Neuronal stem cell (in vitro differentiated cells): ENCODE measurements at regions not wholly inside any gene's neighbourhood (a gene's known extent, or its start where the extent isn't known, plus 50 kb on each side); places are given as distances from the start of the nearest gene placed in this dataset.
A peak's percentile ranks its signal among the peaks of the same experiment; 100 is the strongest.

Experiments
- DNase-seq: peaks from one replicate; pipeline ENCODE4 v3.0.0-alpha.2; 2013; ENCODE audit warnings: low spot score
- H2AFZ ChIP-seq: one replicate; pipeline ENCODE4 v1.6.1; 2013; ENCODE audit warnings: mild to moderate bottlenecking, low read length, inconsistent platforms
- H2AK5ac ChIP-seq: 2 replicates; pipeline ENCODE4 v1.6.1; 2013; ENCODE audit warnings: low read depth, mild to moderate bottlenecking, inconsistent platforms, low read length, moderate library complexity, mixed read lengths
- H2BK120ac ChIP-seq: 2 replicates; pipeline ENCODE4 v1.6.1; 2013; ENCODE audit warnings: low read depth, mild to moderate bottlenecking, inconsistent platforms, low read length, moderate library complexity, mixed read lengths
- H2BK12ac ChIP-seq: one replicate; pipeline ENCODE4 v1.6.1; 2013; ENCODE audit warnings: low read length, inconsistent platforms
- H2BK15ac ChIP-seq: 2 replicates; pipeline ENCODE4 v1.6.1; 2013; ENCODE audit warnings: mild to moderate bottlenecking, low read length, inconsistent platforms, mixed read lengths
- H2BK5ac ChIP-seq: one replicate; pipeline ENCODE4 v1.6.1; 2013; ENCODE audit warnings: inconsistent platforms, mild to moderate bottlenecking, low read length, moderate library complexity
- H3K14ac ChIP-seq: one replicate; pipeline ENCODE4 v1.6.1; 2013; ENCODE audit warnings: low read length, inconsistent platforms
- H3K18ac ChIP-seq: 2 replicates; pipeline ENCODE4 v1.6.1; 2013; ENCODE audit warnings: low read length, inconsistent platforms
- H3K23ac ChIP-seq: 2 replicates; pipeline ENCODE4 v1.6.1; 2013; ENCODE audit warnings: low read depth, mild to moderate bottlenecking, mixed read lengths, low read length, inconsistent platforms; ENCODE audit not compliant: poor library complexity
- H3K27ac ChIP-seq: replicated peaks from 3 replicates; pipeline ENCODE4 v1.5.1; 2013; ENCODE audit warnings: low read length, inconsistent platforms
- H3K27me3 ChIP-seq, 3 experiments: 2 replicates each; pipeline ENCODE4 v1.6.1; 2013; ENCODE audit warnings: low read length in 3 of 3, mild to moderate bottlenecking in 2 of 3, inconsistent platforms in 1 of 3, low read depth in 1 of 3, mixed read lengths in 1 of 3, moderate library complexity in 1 of 3; ENCODE audit not compliant: control insufficient read depth in 3 of 3, insufficient read depth in 3 of 3
- H3K36me3 ChIP-seq, 2 donors: replicated peaks in 1 of 2; 2 replicates each; pipeline ENCODE4 v1.6.1; 2013; ENCODE audit warnings: low read length in 2 of 2; ENCODE audit not compliant: control insufficient read depth in 2 of 2, insufficient read depth in 2 of 2
- H3K4ac ChIP-seq: 2 replicates; pipeline ENCODE4 v1.6.1; 2013; ENCODE audit warnings: inconsistent platforms, mild to moderate bottlenecking, low read length, moderate library complexity
- H3K4me1 ChIP-seq, 2 donors: 1 replicate in 1 of 2; 2 replicates in 1 of 2; pipeline ENCODE4 v1.6.1; 2013; ENCODE audit warnings: low read length in 2 of 2, low read depth in 1 of 2; ENCODE audit not compliant: control insufficient read depth in 2 of 2, insufficient read depth in 1 of 2
- H3K4me2 ChIP-seq: one replicate; pipeline ENCODE4 v1.6.1; 2013; ENCODE audit warnings: mild to moderate bottlenecking, low read length, inconsistent platforms; ENCODE audit not compliant: insufficient read depth, poor library complexity, severe bottlenecking
- H3K4me3 ChIP-seq, 2 donors: 2 replicates each; pipeline ENCODE4 v1.5.1; 2013; ENCODE audit warnings: low read length in 2 of 2, mild to moderate bottlenecking in 2 of 2, inconsistent platforms in 1 of 2, moderate library complexity in 1 of 2
- H3K79me1 ChIP-seq: one replicate; pipeline ENCODE4 v1.6.1; 2013; ENCODE audit warnings: low read depth, mild to moderate bottlenecking, inconsistent platforms, low read length, moderate library complexity
- H3K9ac ChIP-seq: one replicate; pipeline ENCODE4 v1.6.1; 2013; ENCODE audit warnings: mild to moderate bottlenecking, low read depth, low read length, inconsistent platforms; ENCODE audit not compliant: poor library complexity
- H3K9me3 ChIP-seq, 2 donors: replicated peaks in 1 of 2; 2 replicates each; pipeline versions ENCODE3 to v1.6.1; 2013; ENCODE audit warnings: low read length in 2 of 2, mild to moderate bottlenecking in 2 of 2, inconsistent platforms in 1 of 2, low read depth in 1 of 2, mixed read lengths in 1 of 2, moderate library complexity in 1 of 2; ENCODE audit not compliant: control insufficient read depth in 2 of 2, insufficient read depth in 1 of 2
- H4K8ac ChIP-seq: one replicate; pipeline ENCODE4 v1.6.1; 2013; ENCODE audit warnings: low read depth, mild to moderate bottlenecking, inconsistent platforms, low read length, moderate library complexity
- H4K91ac ChIP-seq: one replicate; pipeline ENCODE4 v1.6.1; 2013; ENCODE audit warnings: low read length, low read depth, mild to moderate bottlenecking, inconsistent platforms; ENCODE audit not compliant: poor library complexity
- WGBS, 2 donors: extraction: QIAGEN DNeasy Blood & Tissue Kit; methylation state at CpG; one replicate each; pipeline ENCODE4 v1.1.7; 2013; ENCODE audit warnings: missing lambda C conversion rate in 2 of 2, mixed read lengths in 1 of 2; ENCODE audit not compliant: insufficient read length in 2 of 2, insufficient replicate concordance in 1 of 2; ENCODE audit errors: extremely low coverage in 2 of 2; 5-methylcytosine and 5-hydroxymethylcytosine counted together

DNA sequence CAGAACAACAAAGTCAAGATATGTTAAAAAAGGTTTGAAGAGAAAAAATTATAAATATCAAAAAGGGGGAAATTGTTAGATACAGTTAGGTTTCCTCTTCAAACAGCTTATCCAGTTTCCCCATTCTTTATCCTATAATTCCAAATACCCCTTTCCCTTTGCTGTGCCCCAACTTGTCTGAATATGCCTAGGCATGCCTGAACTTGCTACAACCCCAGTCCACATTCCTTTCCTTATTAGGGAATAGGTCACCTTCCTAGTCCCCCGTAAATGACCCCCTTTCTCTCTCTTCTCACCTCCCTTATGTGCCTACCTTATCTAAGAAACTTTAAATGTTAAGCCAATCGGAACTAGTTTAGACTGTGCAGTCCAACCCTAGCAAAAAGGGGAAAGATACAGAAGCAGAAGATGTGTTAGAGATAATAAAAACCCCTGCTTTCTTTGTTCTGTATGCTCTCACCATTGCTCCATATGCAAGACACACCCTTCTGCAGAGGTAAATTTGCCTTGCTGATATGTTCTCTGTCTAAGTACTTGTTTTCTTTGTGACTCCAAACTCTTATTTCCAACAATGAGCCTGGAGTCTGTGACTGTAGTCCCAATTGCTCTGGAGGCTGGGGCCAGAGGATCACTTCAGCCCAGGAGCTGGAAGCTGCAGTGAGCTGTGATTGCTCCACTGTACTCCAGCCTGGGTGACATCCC is 810.1 kb downstream of the PLA2G4A start:
- Histone ChIP-seq H3K36me3 (no peaks in the 10 kb centered on the region), H3K79me1 (no peaks in the 10 kb centered on the region), H3K9ac (no peak overlapping the region), H4K91ac (no peak overlapping the region), H2BK12ac (no peak overlapping the region), H2AK5ac (no peak overlapping the region), H2BK120ac (no peak overlapping the region), H2BK5ac (no peak overlapping the region), H3K18ac (no peak overlapping the region), H3K4me3 (no peak overlapping the region), H2AFZ (peak overlapping the region; percentile 8), H3K4me2 (no peak overlapping the region), H2BK15ac (no peak overlapping the region), H3K23ac (no peak overlapping the region), H3K27me3 (no peaks in the 10 kb centered on the region), H4K8ac (no peak overlapping the region), H3K27ac (no peak overlapping the region), H3K9me3 (peaks cover 0 to 4% of the 10 kb centered on the region in 2 donors), H3K14ac (no peak overlapping the region), H3K4ac (no peak overlapping the region), H3K4me1 (no peaks in the 10 kb centered on the region)
- no CpG with 5 or more reads among the region's 2 CpGs for WGBS, 2 donors
- no peak for DNase-seq

DNA sequence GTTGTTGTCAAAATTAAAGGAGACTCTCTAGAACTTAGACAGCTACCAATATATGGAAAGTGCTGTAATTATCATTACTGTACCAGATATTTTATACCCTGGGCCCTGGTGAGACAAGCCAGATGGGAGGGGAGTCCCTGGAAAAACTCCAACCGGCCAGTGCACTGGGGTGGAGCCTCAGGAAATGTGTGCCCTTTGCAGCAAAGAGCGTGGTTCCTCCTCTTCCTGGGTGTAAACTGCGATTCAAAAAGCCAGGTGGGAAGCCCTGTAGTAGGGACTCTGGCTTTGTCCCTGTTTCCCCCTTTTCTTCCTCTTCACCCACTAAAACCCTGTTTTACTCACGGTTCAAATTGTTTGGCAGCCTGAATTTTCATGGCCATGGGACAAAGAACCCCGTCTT is 812.3 kb downstream of the PLA2G4A start:
- no peak overlapping the region for H4K8ac ChIP-seq
- no peak overlapping the region for H3K27ac ChIP-seq
- whole genome bisulfite sequencing, 2 donors = no CpG with 5 or more reads among the region's 5 CpGs

DNA sequence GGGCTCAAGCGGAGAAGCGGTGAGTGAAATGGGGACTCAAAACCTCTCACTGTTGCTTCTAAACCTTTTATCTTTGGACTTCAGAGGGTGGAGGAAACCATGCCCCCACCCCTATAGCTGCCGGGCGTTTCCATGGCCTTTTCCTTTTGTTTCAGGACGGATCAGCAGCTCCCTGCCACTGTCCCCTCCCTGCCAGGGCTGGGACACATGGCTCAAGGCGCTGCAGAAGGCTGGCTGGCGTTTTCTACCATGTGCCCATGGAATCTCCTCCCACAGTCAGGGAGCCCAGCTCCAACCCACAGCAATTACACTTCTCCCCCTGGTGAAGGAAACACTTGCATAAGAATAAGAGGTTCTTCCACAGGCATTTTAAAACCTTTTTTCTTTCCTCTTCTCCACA is 812.7 kb downstream of the PLA2G4A start:
- Histone ChIP-seq H2BK15ac (no peak overlapping the region), H3K27me3 (no peaks in the 10 kb centered on the region), H2BK5ac (no peak overlapping the region), H3K4ac (no peak overlapping the region), H3K79me1 (no peaks in the 10 kb centered on the region), H4K91ac (no peak overlapping the region), H3K27ac (no peak overlapping the region), H2AFZ (peak overlapping the region; percentile 21), H4K8ac (no peak overlapping the region), H3K18ac (no peak overlapping the region), H2BK120ac (no peak overlapping the region), H3K9me3 (peaks cover 0 to 4% of the 10 kb centered on the region in 2 donors), H3K23ac (no peak overlapping the region), H3K4me3 (no peak overlapping the region), H3K9ac (no peak overlapping the region), H2BK12ac (no peak overlapping the region), H3K4me2 (no peak overlapping the region), H3K14ac (no peak overlapping the region), H3K4me1 (no peaks in the 10 kb centered on the region), H3K36me3 (no peaks in the 10 kb centered on the region), H2AK5ac (no peak overlapping the region)
- no peak for DNase-seq
- no CpG with 5 or more reads among the region's 7 CpGs for WGBS, 2 donors

More for the DNA sequence above, 812.3 kb downstream of the PLA2G4A start:
- no peak overlapping the region for H3K9ac ChIP-seq
- no peak overlapping the region for H3K14ac ChIP-seq
- no peak overlapping the region for H3K4me2 ChIP-seq
- no peak overlapping the region for H2BK120ac ChIP-seq
- H3K79me1 ChIP-seq = no peaks in the 10 kb centered on the region
- H2BK12ac ChIP-seq = no peak overlapping the region
- peaks cover 0 to 4% of the 10 kb centered on the region in 2 donors for H3K9me3 ChIP-seq
- no peak for DNase-seq
- no peak overlapping the region for H2BK15ac ChIP-seq
- H2AK5ac ChIP-seq = no peak overlapping the region
- H2AFZ ChIP-seq = peak overlapping the region; percentile 21
- no peaks in the 10 kb centered on the region for H3K4me1 ChIP-seq
- no peak overlapping the region for H2BK5ac ChIP-seq
- no peak overlapping the region for H3K4me3 ChIP-seq
- H3K36me3 ChIP-seq = no peaks in the 10 kb centered on the region
- H3K4ac ChIP-seq = no peak overlapping the region
- no peak overlapping the region for H3K18ac ChIP-seq
- H3K27me3 ChIP-seq = no peaks in the 10 kb centered on the region
- no peak overlapping the region for H4K91ac ChIP-seq
- H3K23ac ChIP-seq = no peak overlapping the region

DNA sequence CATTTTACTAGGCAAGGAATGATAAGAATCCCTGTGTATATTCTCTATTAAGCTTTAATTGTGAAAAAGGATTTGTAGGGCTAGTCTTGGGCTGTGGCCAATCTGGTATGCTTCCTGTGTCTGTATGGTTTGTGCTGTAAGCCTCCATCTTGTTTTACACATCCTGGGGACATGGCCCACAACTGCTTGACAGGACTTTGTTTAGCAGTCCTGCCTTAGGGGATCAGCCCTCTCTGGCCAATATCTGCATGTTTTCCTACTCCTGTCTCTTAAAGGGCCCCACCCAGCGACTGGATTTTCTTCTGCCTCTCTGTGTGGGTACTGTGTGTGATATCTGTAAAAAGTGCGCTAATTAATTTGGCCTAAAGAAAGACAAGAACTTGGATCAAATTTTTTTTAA is 813.2 kb downstream of the PLA2G4A start:
- no peak for DNase-seq
- H3K23ac ChIP-seq = no peak overlapping the region
- no peak overlapping the region for H3K4me2 ChIP-seq
- WGBS, 2 donors = no CpG with 5 or more reads among the region's 2 CpGs
- H3K36me3 ChIP-seq = no peaks in the 10 kb centered on the region
- H3K4me1 ChIP-seq = no peaks in the 10 kb centered on the region
- H2BK120ac ChIP-seq = no peak overlapping the region
- H3K14ac ChIP-seq = no peak overlapping the region
- H4K91ac ChIP-seq = no peak overlapping the region
- H2AK5ac ChIP-seq = no peak overlapping the region
- no peak overlapping the region for H2BK12ac ChIP-seq
- no peak overlapping the region for H3K27ac ChIP-seq
- H4K8ac ChIP-seq = no peak overlapping the region
- H3K4ac ChIP-seq = no peak overlapping the region
- H3K9me3 ChIP-seq = peaks cover 0 to 4% of the 10 kb centered on the region in 2 donors
- H2AFZ ChIP-seq = peak overlapping the region; percentile 21
- no peak overlapping the region for H2BK5ac ChIP-seq
- H3K4me3 ChIP-seq = no peak overlapping the region
- no peak overlapping the region for H3K9ac ChIP-seq
- H3K18ac ChIP-seq = no peak overlapping the region
- no peaks in the 10 kb centered on the region for H3K27me3 ChIP-seq
- no peak overlapping the region for H2BK15ac ChIP-seq
- no peaks in the 10 kb centered on the region for H3K79me1 ChIP-seq
